AG04450 (cell line): ENCODE measurements at regions not wholly inside any gene's neighbourhood (a gene's known extent, or its start where the extent isn't known, plus 50 kb on each side); places are given as distances from the start of the nearest gene placed in this dataset.

Source experiments
- CTCF ChIA-PET: fragments of 300-600, 350-600 bp; formaldehyde crosslinking; extraction: SDS; loops from one replicate; lab custom pipeline; 2022; ENCODE audit warnings: antibody characterized with exemption, inconsistent platforms; lab: Charles Lee
- POLR2A ChIA-PET: fragments of 350-600 bp; formaldehyde crosslinking; extraction: SDS; loops from one replicate; lab custom pipeline; 2021; ENCODE audit warnings: antibody characterized with exemption, inconsistent platforms; lab: Yijun Ruan, JAX
- DNase-seq: peaks from one replicate; pipeline ENCODE4 v3.0.0-alpha.2; 2011; ENCODE audit warnings: low read depth, low spot score
- H3K27ac ChIP-seq: one replicate; pipeline ENCODE4 v1.5.1; 2012; ENCODE audit warnings: low read depth, low read length, control low read depth
- H3K27me3 ChIP-seq: one replicate; pipeline ENCODE4 v1.6.0; 2012; ENCODE audit warnings: low read length; ENCODE audit not compliant: control insufficient read depth, insufficient read depth
- H3K4me3 ChIP-seq: 2 replicates; pipeline ENCODE4 v1.5.1; 2011; ENCODE audit warnings: mild to moderate bottlenecking, low read depth, low read length, control low read depth
- H3K9me3 ChIP-seq: 2 replicates; pipeline ENCODE4 v1.5.1; 2012; ENCODE audit warnings: low read length; ENCODE audit not compliant: control insufficient read depth, insufficient read depth
- CTCF ChIP-seq: IDR thresholded peaks from 2 replicates; pipeline ENCODE4 v1.5.1; 2011; ENCODE audit warnings: low read depth, low read length, control low read depth, inconsistent platforms

GRCh38 chr1:90149101-90149500, 154.2 kb downstream of the ZNF326 start:
- Histone ChIP-seq H3K4me3 (no peak overlapping the region), H3K27me3 (no peaks in the 10 kb centered on the region), H3K9me3 (no peaks in the 10 kb centered on the region), H3K27ac (no peak overlapping the region)
- no peak; the same call in 1 of the 2 replicates for TF ChIP-seq CTCF
- no peak for DNase-seq
- CTCF ChIA-PET: no interaction called here
- POLR2A ChIA-PET: no interaction called here

- Histone ChIP-seq H3K4me3 (no peak overlapping the region), H3K9me3 (no peaks in the 10 kb centered on the region), H3K27me3 (no peaks in the 10 kb centered on the region), H3K27ac (no peak overlapping the region)
- ChIA-PET CTCF (no interaction called here), POLR2A (no interaction called here)
- DNase-seq: no peak
- no peak for TF ChIP-seq CTCF
Observed at GRCh38 chr1:90147093-90147492, 152.2 kb downstream of the ZNF326 start.

- Histone ChIP-seq H3K27ac (no peak overlapping the region), H3K4me3 (no peak overlapping the region), H3K27me3 (no peaks in the 10 kb centered on the region), H3K9me3 (no peaks in the 10 kb centered on the region)
- no peak for TF ChIP-seq CTCF
- POLR2A ChIA-PET: no interaction called here
- CTCF ChIA-PET: no interaction called here
- DNase-seq: no peak
Observed at GRCh38 chr1:90144820-90145219, 149.9 kb downstream of the ZNF326 start.

- DNase-seq: no peak
- H3K27me3 ChIP-seq: no peaks in the 10 kb centered on the region
- no peak overlapping the region for H3K27ac ChIP-seq
- no peak overlapping the region for H3K4me3 ChIP-seq
- H3K9me3 ChIP-seq: no peaks in the 10 kb centered on the region
- CTCF ChIA-PET: no interaction called here
- no peak for TF ChIP-seq CTCF
- POLR2A ChIA-PET: no interaction called here
Observed at GRCh38 chr1:90143591-90143990, 148.7 kb downstream of the ZNF326 start.

- no peak for TF ChIP-seq CTCF
- DNase-seq: no peak
- Histone ChIP-seq H3K27ac (no peak overlapping the region), H3K9me3 (no peaks in the 10 kb centered on the region), H3K4me3 (no peak overlapping the region), H3K27me3 (no peaks in the 10 kb centered on the region)
- ChIA-PET CTCF (no interaction called here), POLR2A (no interaction called here)
Observed at GRCh38 chr1:90142697-90143096, 147.8 kb downstream of the ZNF326 start.
